Keratinocyte (primary cell): ENCODE measurements at regions not wholly inside any gene's neighbourhood (a gene's known extent, or its start where the extent isn't known, plus 50 kb on each side); places are given as distances from the start of the nearest gene placed in this dataset.

ENCODE experiments used
- DNase-seq: peaks from one replicate; pipeline ENCODE4 v3.0.0-alpha.2; 2011; ENCODE audit warnings: low read depth, missing footprints, low spot score
- FAIRE-seq: peaks from 2 replicates; lab custom pipeline; 2011; peaks lifted over from hg19 to GRCh38; lab: Jason Lieb, UNC
- H2AFZ ChIP-seq: 2 replicates; pipeline ENCODE4 v1.6.0; 2012; ENCODE audit warnings: low read length, control low read depth, inconsistent platforms; ENCODE audit not compliant: control insufficient read depth
- H3K27ac ChIP-seq: 2 replicates; pipeline ENCODE4 v1.5.1; 2011; ENCODE audit warnings: low read length; ENCODE audit not compliant: control insufficient read depth, insufficient read depth
- H3K27me3 ChIP-seq: 3 replicates; pipeline ENCODE4 v1.6.0; 2011; ENCODE audit warnings: low read length; ENCODE audit not compliant: control insufficient read depth, insufficient read depth; ENCODE audit errors: extremely low read depth
- H3K36me3 ChIP-seq, 2 experiments: 2 replicates in 1 of 2; 3 replicates in 1 of 2; pipeline ENCODE4 v1.5.1; 2011; ENCODE audit warnings: low read length in 2 of 2, mild to moderate bottlenecking in 1 of 2; ENCODE audit not compliant: control insufficient read depth in 2 of 2, insufficient read depth in 2 of 2; ENCODE audit errors: extremely low read depth in 1 of 2
- H3K4me1 ChIP-seq: 3 replicates; pipeline ENCODE4 v1.5.1; 2011; ENCODE audit warnings: low read length; ENCODE audit not compliant: control insufficient read depth, insufficient read depth; ENCODE audit errors: extremely low read depth
- H3K4me2 ChIP-seq: 3 replicates; pipeline ENCODE4 v1.6.0; 2011; ENCODE audit warnings: low read depth, low read length; ENCODE audit not compliant: control insufficient read depth, insufficient read depth; ENCODE audit errors: extremely low read depth
- H3K4me3 ChIP-seq, 3 experiments: fragments of 200-600 bp in 1 of 3; sonication (generic) in 1 of 3; 2 replicates in 2 of 3; 3 replicates in 1 of 3; pipeline ENCODE4 v1.5.1; 2011 to 2016; ENCODE audit warnings: low read length in 3 of 3, mild to moderate bottlenecking in 3 of 3, control low read depth in 2 of 3, inconsistent platforms in 1 of 3, low read depth in 1 of 3, mixed read lengths in 1 of 3, mixed run types in 1 of 3, moderate library complexity in 1 of 3; ENCODE audit not compliant: control insufficient read depth in 2 of 3, insufficient read depth in 2 of 3; ENCODE audit errors: extremely low read depth in 1 of 3
- H3K79me2 ChIP-seq: 2 replicates; pipeline ENCODE4 v1.6.0; 2012; ENCODE audit warnings: low read length; ENCODE audit not compliant: control insufficient read depth, insufficient read depth
- H3K9ac ChIP-seq: 3 replicates; pipeline ENCODE4 v1.6.0; 2011; ENCODE audit warnings: low read length; ENCODE audit not compliant: control insufficient read depth, insufficient read depth; ENCODE audit errors: extremely low read depth
- H3K9me1 ChIP-seq: 3 replicates; pipeline ENCODE4 v1.6.0; 2011; ENCODE audit warnings: low read length; ENCODE audit not compliant: control insufficient read depth, insufficient read depth; ENCODE audit errors: extremely low read depth
- H3K9me3 ChIP-seq: 2 replicates; pipeline ENCODE4 v1.5.1; 2012; ENCODE audit warnings: low read depth, low read length; ENCODE audit not compliant: control insufficient read depth
- H4K20me1 ChIP-seq: 3 replicates; pipeline ENCODE4 v1.6.0; 2011; ENCODE audit warnings: low read length; ENCODE audit not compliant: control insufficient read depth, insufficient read depth; ENCODE audit errors: extremely low read depth
- CTCF ChIP-seq, 3 experiments: IDR thresholded peaks in 1 of 3; conservative IDR thresholded peaks in 1 of 3; optimal IDR thresholded peaks in 1 of 3; 2 replicates in 2 of 3; 3 replicates in 1 of 3; pipeline versions ENCODE3 to v1.5.1; 2011; ENCODE audit warnings: low read length in 3 of 3, mild to moderate bottlenecking in 3 of 3, moderate library complexity in 2 of 3, control low read depth in 1 of 3, inconsistent platforms in 1 of 3; ENCODE audit not compliant: insufficient read depth in 2 of 3; ENCODE audit errors: extremely low read depth in 1 of 3
- EZH2 ChIP-seq: IDR thresholded peaks from one replicate; pipeline ENCODE4 v1.6.1; 2012; ENCODE audit warnings: inconsistent platforms, mild to moderate bottlenecking, low read length, moderate library complexity
- dilution Hi-C: fragments of 300-500 bp; cut with MboI; formaldehyde crosslinking; loops from one replicate; pipeline ENCODE4 v1.7.0; 2020; ENCODE audit warnings: low sequenced_read_pairs; ENCODE audit not compliant: extremely low pct_ligation_motif_present

GRCh38 chrX:15170927-15171326 is 99.0 kb downstream of the ASB9 start:
- Histone ChIP-seq H4K20me1 (no peaks in the 10 kb centered on the region), H3K9ac (no peak overlapping the region), H3K27ac (no peak overlapping the region), H3K36me3 (no peaks in the 10 kb centered on the region), H2AFZ (no peak overlapping the region), H3K27me3 (no peaks in the 10 kb centered on the region), H3K9me3 (no peaks in the 10 kb centered on the region), H3K9me1 (no peaks in the 10 kb centered on the region), H3K79me2 (no peaks in the 10 kb centered on the region), H3K4me3 (no peak overlapping the region), H3K4me1 (no peaks in the 10 kb centered on the region), H3K4me2 (no peak overlapping the region)
- dilution Hi-C loops, result no loop called here
- FAIRE-seq (no peak), DNase-seq (no peak)
- no peak for TF ChIP-seq CTCF (optimal IDR thresholded peaks at IDR 0.05 in 1 of 3, IDR thresholded peaks at IDR 0.05 in 1 of 3, conservative IDR thresholded peaks at IDR 0.05 in 1 of 3; ENCODE audit: extremely low read depth in 1 of 3, insufficient read depth in 2 of 3, low read length in 3 of 3)
- TF ChIP-seq EZH2, result no peak

GRCh38 chrX:15167826-15168225 is 102.1 kb downstream of the ASB9 start:
- DNase-seq (no peak), FAIRE-seq (no peak)
- H3K27me3 ChIP-seq, result no peaks in the 10 kb centered on the region
- no peak overlapping the region for H3K4me2 ChIP-seq
- no peaks in the 10 kb centered on the region for H3K9me3 ChIP-seq
- H3K27ac ChIP-seq, result no peak overlapping the region
- no peak overlapping the region for H3K4me3 ChIP-seq
- no peaks in the 10 kb centered on the region for H3K4me1 ChIP-seq
- no peaks in the 10 kb centered on the region for H3K79me2 ChIP-seq
- H3K36me3 ChIP-seq, result no peaks in the 10 kb centered on the region
- no peaks in the 10 kb centered on the region for H3K9me1 ChIP-seq
- dilution Hi-C loops, result no loop called here
- no peak overlapping the region for H2AFZ ChIP-seq
- no peak overlapping the region for H3K9ac ChIP-seq
- TF ChIP-seq CTCF (optimal IDR thresholded peaks at IDR 0.05 in 1 of 3, IDR thresholded peaks at IDR 0.05 in 1 of 3, conservative IDR thresholded peaks at IDR 0.05 in 1 of 3; ENCODE audit: extremely low read depth in 1 of 3, insufficient read depth in 2 of 3, low read length in 3 of 3) (no peak), EZH2 (no peak)
- H4K20me1 ChIP-seq, result no peaks in the 10 kb centered on the region
